Stimulated activated CD8-positive, alpha-beta memory T cell treated with anti-CD3 and anti-CD28 coated beads, Interleukin-7, amount 100 ng/mL, for 1 hour (primary cell): ENCODE measurements at regions not wholly inside any gene's neighbourhood (a gene's known extent, or its start where the extent isn't known, plus 50 kb on each side); places are given as distances from the start of the nearest gene placed in this dataset.

Source experiments
- DNase-seq, 2 donors: peaks; one replicate each; pipeline ENCODE4 v3.0.0-alpha.2; 2020; ENCODE audit warnings: low read depth in 2 of 2

DNA sequence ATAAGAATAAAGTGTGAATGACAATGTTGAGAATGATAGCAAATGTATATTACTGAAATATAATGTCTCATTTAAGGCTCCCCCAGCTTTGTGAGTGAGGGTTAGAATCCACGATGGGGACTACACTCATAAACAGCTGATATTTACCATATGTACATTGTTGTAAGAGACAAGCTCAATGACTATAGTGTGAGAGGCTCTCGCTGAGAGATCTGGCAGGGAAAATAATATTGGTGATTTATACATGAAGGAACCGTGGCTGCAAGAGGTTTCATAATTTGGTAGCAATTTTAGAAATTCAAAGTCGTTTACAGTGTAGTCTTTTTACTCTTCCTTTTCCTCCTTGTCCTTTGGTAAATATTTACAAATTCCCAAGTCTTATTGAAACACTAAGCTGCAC is 342.2 kb upstream of the AKR1E2 start:
- DNase-seq, result no peak

GRCh38 chr10:4482659-4483058 is 343.3 kb upstream of the AKR1E2 start:
- DNase-seq, result no peak

DNA sequence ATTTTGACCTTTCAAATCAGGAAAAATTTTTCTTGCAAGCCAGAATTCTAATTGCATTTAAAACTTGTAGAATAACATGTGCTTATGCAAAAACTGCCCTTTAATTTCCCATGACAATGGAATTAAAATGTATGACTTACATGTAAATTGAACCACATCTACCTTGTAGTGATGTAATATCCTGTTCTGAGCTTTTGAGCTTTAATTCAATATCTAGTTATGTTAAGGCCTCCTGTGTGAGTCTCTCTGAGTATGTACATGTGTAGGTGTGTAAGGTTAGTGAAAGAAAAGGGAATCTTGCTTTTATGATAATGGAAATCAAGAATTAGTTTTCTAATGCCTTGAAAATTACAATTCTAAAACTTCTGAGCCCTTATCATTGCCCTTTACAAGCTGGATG is 344.8 kb upstream of the AKR1E2 start:
- DNase-seq, result no peak

- no peak for DNase-seq
Observed at GRCh38 chr10:4479342-4479741, 346.7 kb upstream of the AKR1E2 start.

- DNase-seq, result no peak
Observed at GRCh38 chr10:4477664-4478063, 348.3 kb upstream of the AKR1E2 start.

DNA sequence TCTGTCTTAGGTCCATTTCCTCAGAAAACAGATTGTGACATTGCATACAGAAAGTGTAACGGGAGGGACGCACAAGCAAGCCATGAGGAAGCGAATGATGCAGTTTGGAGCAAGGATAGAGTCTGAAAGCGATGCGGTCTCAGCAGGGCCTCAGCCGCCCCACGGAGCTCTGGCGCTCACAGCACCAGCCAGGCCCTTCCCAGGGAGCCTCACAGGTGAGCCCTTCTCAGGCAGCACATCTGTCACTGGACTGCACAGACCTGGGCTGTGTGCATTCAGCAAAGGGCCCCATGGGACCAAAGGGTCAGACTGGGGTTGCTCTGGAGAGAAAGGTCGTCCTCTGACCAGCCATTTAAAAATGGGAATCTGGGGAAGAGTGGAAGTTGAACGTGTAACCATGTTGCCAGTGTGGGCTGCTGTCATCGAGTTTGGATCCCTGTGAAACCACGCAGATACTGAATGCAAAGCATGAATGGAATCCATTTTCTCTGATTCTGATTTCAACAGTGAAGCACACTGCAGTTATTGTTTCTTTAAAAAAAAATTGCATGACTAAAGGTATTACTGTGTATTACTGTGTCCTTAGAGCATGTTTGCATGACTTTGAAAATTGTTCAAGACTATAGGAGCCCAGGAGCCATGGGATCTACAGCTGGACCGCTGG is 350.0 kb upstream of the AKR1E2 start:
- DNase-seq, result no peak

DNA sequence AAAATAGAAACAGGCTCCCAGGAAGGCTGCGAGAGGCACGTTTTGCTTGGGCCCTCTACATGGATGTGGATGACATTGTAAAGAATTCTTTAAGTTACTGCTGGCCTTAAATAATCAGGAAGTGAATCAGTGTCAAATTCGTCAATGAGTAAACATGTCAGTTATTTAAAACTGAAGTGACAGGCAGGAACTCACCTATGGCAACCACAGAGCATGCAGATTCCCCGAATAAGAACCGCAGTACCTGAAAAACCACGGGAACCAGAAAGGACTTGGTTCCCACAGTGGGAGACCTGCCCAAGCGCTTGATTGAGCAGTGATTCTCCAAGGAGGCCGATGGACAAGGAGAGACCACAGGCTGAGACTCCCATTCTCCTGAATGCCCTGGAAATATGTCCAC is 351.2 kb upstream of the AKR1E2 start:
- DNase-seq, result no peak

DNA sequence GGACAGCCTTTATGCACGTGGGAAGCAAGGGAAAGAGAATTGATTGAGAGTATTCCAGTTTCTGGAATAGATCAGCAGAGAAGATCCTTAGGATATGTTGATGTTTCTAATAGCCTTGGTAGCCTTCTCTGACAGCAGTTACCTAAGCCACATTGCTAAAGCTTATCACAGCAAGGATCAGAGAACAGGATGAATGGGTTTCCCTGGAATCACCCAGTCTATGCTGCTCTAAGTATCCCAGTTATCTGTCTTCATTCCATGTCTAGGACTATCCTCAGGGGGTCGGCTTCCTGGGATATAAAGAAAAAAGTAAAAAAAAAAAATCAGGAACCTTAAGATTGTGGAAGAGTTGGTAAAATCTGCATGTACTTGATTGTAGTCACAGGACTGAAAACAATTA is 352.0 kb upstream of the AKR1E2 start:
- no peak for DNase-seq

GRCh38 chr10:4472190-4472904 is 353.7 kb upstream of the AKR1E2 start:
- DNase-seq, result no peak

GRCh38 chr10:4470231-4470835 is 355.7 kb upstream of the AKR1E2 start:
- no peak for DNase-seq

- DNase-seq, result no peak
Observed at GRCh38 chr10:4467481-4467880, 358.5 kb upstream of the AKR1E2 start.

DNA sequence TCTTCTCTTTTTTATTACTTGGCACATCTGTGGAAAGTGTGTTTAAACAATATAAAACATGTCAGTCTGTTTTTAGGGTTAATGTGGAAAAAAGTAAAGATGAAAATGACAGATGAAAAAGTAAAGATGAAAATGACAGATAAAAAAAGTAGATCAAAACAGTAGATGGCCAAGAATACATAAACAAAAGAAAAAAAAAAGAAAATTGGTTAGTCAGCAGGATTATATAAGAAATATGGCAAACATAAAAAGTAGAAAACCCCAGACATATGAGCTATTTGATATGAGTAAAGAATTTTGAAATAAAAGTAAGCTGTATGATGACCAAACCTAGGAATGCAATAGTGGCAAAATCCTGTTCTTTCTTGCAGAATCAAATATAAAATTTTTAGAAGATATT is 365.7 kb upstream of the AKR1E2 start:
- DNase-seq, result no peak

DNA sequence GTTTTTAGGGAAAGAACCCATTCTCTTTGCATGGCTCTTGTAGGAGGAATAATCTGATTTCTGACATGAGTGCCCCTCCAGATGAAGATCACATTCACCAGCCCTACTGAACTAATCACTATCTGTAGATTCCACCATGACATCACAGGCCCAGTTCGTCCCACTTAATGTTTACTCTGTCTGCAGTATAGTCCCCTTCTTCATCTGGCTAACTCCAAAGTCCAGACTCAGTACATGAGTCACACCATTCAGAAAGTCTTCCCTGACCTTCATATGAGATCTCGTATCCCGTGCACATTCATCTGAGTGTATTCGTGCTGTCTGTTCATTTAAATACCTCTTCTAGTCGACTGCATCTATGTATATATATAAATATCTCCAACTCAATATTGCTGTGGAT is 366.5 kb upstream of the AKR1E2 start:
- no peak for DNase-seq

- no peak for DNase-seq
Observed at GRCh38 chr10:4457597-4457996, 368.4 kb upstream of the AKR1E2 start.

GRCh38 chr10:4456776-4457175 is 369.2 kb upstream of the AKR1E2 start:
- DNase-seq, result no peak

DNA sequence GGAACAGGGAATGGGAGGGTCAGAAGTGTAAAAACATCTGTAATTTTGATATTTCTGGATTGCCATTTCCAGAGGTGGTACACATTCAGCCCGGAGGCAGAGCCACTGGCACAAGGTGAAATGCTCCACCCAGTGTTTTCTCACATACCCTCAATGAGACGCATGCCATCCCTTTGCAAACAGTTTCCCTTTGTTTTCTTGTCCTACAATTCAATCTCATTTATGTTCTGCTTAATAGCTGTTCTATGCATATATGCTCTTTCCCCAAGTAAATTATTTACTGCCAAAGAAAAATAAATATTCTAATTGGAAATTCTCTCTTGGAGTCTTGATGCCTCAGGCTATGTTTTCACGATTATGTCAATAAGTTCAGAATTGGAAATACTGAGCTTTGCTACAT is 369.7 kb upstream of the AKR1E2 start:
- DNase-seq, result no peak

- DNase-seq, result no peak
Observed at GRCh38 chr10:4453950-4454349, 372.1 kb upstream of the AKR1E2 start.

GRCh38 chr10:4453276-4453675 is 372.7 kb upstream of the AKR1E2 start:
- no peak for DNase-seq

GRCh38 chr10:4450981-4451908 is 374.8 kb upstream of the AKR1E2 start:
- no peak for DNase-seq

- DNase-seq, result no peak
Observed at GRCh38 chr10:4450169-4450568, 375.8 kb upstream of the AKR1E2 start.

DNA sequence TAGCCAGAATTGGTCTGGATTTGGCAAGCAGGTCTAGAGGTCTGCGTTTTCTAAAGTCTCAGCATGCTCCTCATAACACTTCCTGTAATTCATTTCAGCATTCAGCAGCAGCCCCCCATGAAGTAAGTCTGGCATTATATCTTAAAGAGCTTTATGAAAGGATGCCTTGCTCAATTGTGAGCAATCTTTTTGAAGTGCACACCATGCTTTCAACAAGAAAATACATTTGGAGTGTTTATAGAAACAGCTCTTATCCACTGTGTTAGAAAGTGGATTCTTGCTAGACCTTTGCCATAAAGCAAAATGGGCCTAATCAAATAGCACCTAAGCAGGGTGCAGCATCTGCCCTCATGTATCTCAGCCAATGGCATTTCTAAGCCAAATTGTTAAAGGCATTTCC is 378.0 kb upstream of the AKR1E2 start:
- DNase-seq, result no peak

GRCh38 chr10:4443419-4443818 is 382.6 kb upstream of the AKR1E2 start:
- DNase-seq, result no peak
